Testis (tissue), 2 donors: ENCODE measurements at regions not wholly inside any gene's neighbourhood (a gene's known extent, or its start where the extent isn't known, plus 50 kb on each side); places are given as distances from the start of the nearest gene placed in this dataset.

Experiments
- DNase-seq: peaks from one replicate; pipeline ENCODE4 v3.0.0-alpha.2; 2019
- H3K27ac ChIP-seq, 2 donors: fragments of 200-600 bp; sonication (generic); one replicate each; pipeline ENCODE4 v1.5.1; 2019
- H3K27me3 ChIP-seq: fragments of 200-600 bp; sonication (generic); one replicate; pipeline ENCODE4 v1.5.1; 2019
- H3K36me3 ChIP-seq: fragments of 200-600 bp; sonication (generic); one replicate; pipeline ENCODE4 v1.5.1; 2017; ENCODE audit warnings: low read depth; ENCODE audit errors: missing control alignments
- H3K4me1 ChIP-seq: fragments of 200-600 bp; sonication (generic); one replicate; pipeline ENCODE4 v1.5.1; 2019
- H3K4me3 ChIP-seq, 2 donors: fragments of 200-600 bp; sonication (generic); one replicate each; pipeline ENCODE4 v1.5.1; 2017 to 2019
- H3K9me3 ChIP-seq: fragments of 200-600 bp; sonication (generic); one replicate; pipeline ENCODE4 v1.5.1; 2017
- CTCF ChIP-seq, 3 experiments: fragments of 450-650 bp in 2 of 3; fragments of 200-600 bp in 1 of 3; sonication (generic) in 1 of 3; IDR thresholded peaks; one replicate each; pipeline ENCODE4 v1.5.1; 2016 to 2019; ENCODE audit warnings: antibody characterized with exemption in 3 of 3, mild to moderate bottlenecking in 2 of 3, moderate library complexity in 1 of 3
- POLR2A ChIP-seq: fragments of 450-650 bp; IDR thresholded peaks from one replicate; pipeline ENCODE4 v1.6.1; 2017; ENCODE audit warnings: antibody characterized with exemption, mild to moderate bottlenecking, moderate library complexity
- WGBS, 2 donors: methylation state at CpG; one replicate each; pipeline ENCODE4 v1.1.5; 2018; 5-methylcytosine and 5-hydroxymethylcytosine counted together
- intact Hi-C: fragments of 100-400 bp; cut with DNase I; formaldehyde crosslinking; loops from one replicate; pipeline ENCODE4 v1.15.1; 2023; ENCODE audit warnings: low total_unique reads

GRCh38 chr9:38178237-38178636 lies 109.2 kb upstream of the SHB start:
- TF ChIP-seq CTCF (IDR thresholded peaks at IDR 0.05) (no peak), POLR2A (no peak)
- Histone ChIP-seq H3K27me3 (no peaks in the 10 kb centered on the region), H3K4me1 (no peaks in the 10 kb centered on the region), H3K27ac (no peak overlapping the region), H3K9me3 (no peaks in the 10 kb centered on the region), H3K4me3 (no peak overlapping the region), H3K36me3 (no peaks in the 10 kb centered on the region)
- intact Hi-C loops = no loop called here
- DNase-seq = no peak
- WGBS, 2 donors = 66 to 86% methylated on average over 1 of the region's 1 CpG

GRCh38 chr9:38177680-38178079 lies 108.7 kb upstream of the SHB start:
- intact Hi-C loops = no loop called here
- H3K27ac ChIP-seq = no peak overlapping the region
- H3K9me3 ChIP-seq = no peaks in the 10 kb centered on the region
- H3K36me3 ChIP-seq = no peaks in the 10 kb centered on the region
- TF ChIP-seq CTCF (IDR thresholded peaks at IDR 0.05) (no peak), POLR2A (no peak)
- 83 to 89% methylated on average over 4 of the region's 4 CpGs for WGBS, 2 donors
- H3K4me3 ChIP-seq = no peak overlapping the region
- DNase-seq = no peak
- no peaks in the 10 kb centered on the region for H3K27me3 ChIP-seq
- no peaks in the 10 kb centered on the region for H3K4me1 ChIP-seq

GRCh38 chr9:38176251-38176650 lies 107.2 kb upstream of the SHB start:
- Histone ChIP-seq H3K27me3 (no peaks in the 10 kb centered on the region), H3K4me3 (no peak overlapping the region), H3K27ac (no peak overlapping the region), H3K4me1 (no peaks in the 10 kb centered on the region), H3K36me3 (no peaks in the 10 kb centered on the region), H3K9me3 (no peaks in the 10 kb centered on the region)
- no peak for DNase-seq
- intact Hi-C loops = no loop called here
- no peak for TF ChIP-seq CTCF (IDR thresholded peaks at IDR 0.05)
- no peak for TF ChIP-seq POLR2A
- WGBS, 2 donors = 83 to 88% methylated on average over 1 of the region's 1 CpG

- Histone ChIP-seq H3K36me3 (no peaks in the 10 kb centered on the region), H3K4me1 (no peaks in the 10 kb centered on the region), H3K9me3 (no peaks in the 10 kb centered on the region), H3K27me3 (no peaks in the 10 kb centered on the region), H3K4me3 (no peak overlapping the region), H3K27ac (no peak overlapping the region)
- intact Hi-C loops = no loop called here
- TF ChIP-seq POLR2A (no peak), CTCF (IDR thresholded peaks at IDR 0.05) (no peak)
- no peak for DNase-seq
- WGBS, 2 donors = 90 to 95% methylated on average over 3 of the region's 3 CpGs
These were observed 106.4 kb upstream of the SHB start for GRCh38 chr9:38175423-38175822.

- intact Hi-C loops = no loop called here
- Histone ChIP-seq H3K27me3 (no peaks in the 10 kb centered on the region), H3K4me1 (no peaks in the 10 kb centered on the region), H3K4me3 (no peak overlapping the region), H3K27ac (no peak overlapping the region), H3K36me3 (no peaks in the 10 kb centered on the region), H3K9me3 (no peaks in the 10 kb centered on the region)
- 46 to 53% methylated on average over 4 of the region's 4 CpGs for WGBS, 2 donors
- DNase-seq = no peak
- TF ChIP-seq POLR2A (no peak), CTCF (IDR thresholded peaks at IDR 0.05) (no peak)
These were observed 103.6 kb upstream of the SHB start for GRCh38 chr9:38172586-38172985.
